ENCODE measurements at regions not wholly inside any gene's neighbourhood (a gene's known extent, or its start where the extent isn't known, plus 50 kb on each side); places are given as distances from the start of the nearest gene placed in this dataset.

GRCh38 chr1:233790662-233791371 lies 113.7 kb upstream of the SLC35F3 start:
- Mint-ChIP-seq H3K4me3 (no peak overlapping the region), H3K27me3 (ENCODE audit: low read depth) (peaks cover 4% of the 10 kb centered on the region), H3K36me3 (ENCODE audit: low read depth) (no peaks in the 10 kb centered on the region), H3K4me1 (no peaks in the 10 kb centered on the region), H3K27ac (no peak overlapping the region), H3K9me3 (peaks cover 16% of the 10 kb centered on the region)
- TF ChIP-seq, protein P1, sequence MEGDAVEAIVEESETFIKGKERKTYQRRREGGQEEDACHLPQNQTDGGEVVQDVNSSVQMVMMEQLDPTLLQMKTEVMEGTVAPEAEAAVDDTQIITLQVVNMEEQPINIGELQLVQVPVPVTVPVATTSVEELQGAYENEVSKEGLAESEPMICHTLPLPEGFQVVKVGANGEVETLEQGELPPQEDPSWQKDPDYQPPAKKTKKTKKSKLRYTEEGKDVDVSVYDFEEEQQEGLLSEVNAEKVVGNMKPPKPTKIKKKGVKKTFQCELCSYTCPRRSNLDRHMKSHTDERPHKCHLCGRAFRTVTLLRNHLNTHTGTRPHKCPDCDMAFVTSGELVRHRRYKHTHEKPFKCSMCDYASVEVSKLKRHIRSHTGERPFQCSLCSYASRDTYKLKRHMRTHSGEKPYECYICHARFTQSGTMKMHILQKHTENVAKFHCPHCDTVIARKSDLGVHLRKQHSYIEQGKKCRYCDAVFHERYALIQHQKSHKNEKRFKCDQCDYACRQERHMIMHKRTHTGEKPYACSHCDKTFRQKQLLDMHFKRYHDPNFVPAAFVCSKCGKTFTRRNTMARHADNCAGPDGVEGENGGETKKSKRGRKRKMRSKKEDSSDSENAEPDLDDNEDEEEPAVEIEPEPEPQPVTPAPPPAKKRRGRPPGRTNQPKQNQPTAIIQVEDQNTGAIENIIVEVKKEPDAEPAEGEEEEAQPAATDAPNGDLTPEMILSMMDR (IDR thresholded peaks at IDR 0.05; ENCODE audit: unreplicated experiment in 3 of 3): peak; percentile 87 to 92 (median 92)

GRCh38 chr1:233791372-233791703 lies 113.1 kb upstream of the SLC35F3 start:
- Mint-ChIP-seq H3K27ac (no peak overlapping the region), H3K27me3 (ENCODE audit: low read depth) (peaks cover 4% of the 10 kb centered on the region), H3K4me1 (no peaks in the 10 kb centered on the region)

GRCh38 chr1:233791721-233792120 lies 112.8 kb upstream of the SLC35F3 start:
- Mint-ChIP-seq H3K4me3 (no peak overlapping the region), H3K27me3 (ENCODE audit: low read depth) (peaks cover 4% of the 10 kb centered on the region), H3K36me3 (ENCODE audit: low read depth) (no peaks in the 10 kb centered on the region), H3K4me1 (no peaks in the 10 kb centered on the region), H3K9me3 (peaks cover 16% of the 10 kb centered on the region), H3K27ac (no peak overlapping the region)
- TF ChIP-seq, protein P1 (IDR thresholded peaks at IDR 0.05; ENCODE audit: unreplicated experiment in 3 of 3): no peak

More at GRCh38 chr1:233791372-233791703, 113.1 kb upstream of the SLC35F3 start:
- TF ChIP-seq, protein P1 (IDR thresholded peaks at IDR 0.05; ENCODE audit: unreplicated experiment in 3 of 3): peak in 2 of 3 experiments; percentile 14 to 30
- peaks cover 16% of the 10 kb centered on the region for H3K9me3 Mint-ChIP-seq
- no peaks in the 10 kb centered on the region for H3K36me3 Mint-ChIP-seq (ENCODE audit: low read depth)
- no peak overlapping the region for H3K4me3 Mint-ChIP-seq

GRCh38 chr1:233794863-233795262 lies 109.6 kb upstream of the SLC35F3 start:
- H3K9me3 Mint-ChIP-seq: peaks cover 21% of the 10 kb centered on the region
- no peaks in the 10 kb centered on the region for H3K36me3 Mint-ChIP-seq (ENCODE audit: low read depth)
- H3K27ac Mint-ChIP-seq: no peak overlapping the region
- H3K4me1 Mint-ChIP-seq: no peaks in the 10 kb centered on the region
- H3K27me3 Mint-ChIP-seq (ENCODE audit: low read depth): no peaks in the 10 kb centered on the region
- TF ChIP-seq, protein P1 (IDR thresholded peaks at IDR 0.05; ENCODE audit: unreplicated experiment in 3 of 3): no peak
- no peak overlapping the region for H3K4me3 Mint-ChIP-seq

- Mint-ChIP-seq H3K27me3 (ENCODE audit: low read depth) (no peaks in the 10 kb centered on the region), H3K36me3 (ENCODE audit: low read depth) (no peaks in the 10 kb centered on the region), H3K9me3 (peaks cover 25% of the 10 kb centered on the region), H3K27ac (no peak overlapping the region), H3K4me3 (no peak overlapping the region), H3K4me1 (no peaks in the 10 kb centered on the region)
- TF ChIP-seq, protein P1 (IDR thresholded peaks at IDR 0.05; ENCODE audit: unreplicated experiment in 3 of 3): no peak
These were observed 108.2 kb upstream of the SLC35F3 start for GRCh38 chr1:233796146-233796783.

DNA sequence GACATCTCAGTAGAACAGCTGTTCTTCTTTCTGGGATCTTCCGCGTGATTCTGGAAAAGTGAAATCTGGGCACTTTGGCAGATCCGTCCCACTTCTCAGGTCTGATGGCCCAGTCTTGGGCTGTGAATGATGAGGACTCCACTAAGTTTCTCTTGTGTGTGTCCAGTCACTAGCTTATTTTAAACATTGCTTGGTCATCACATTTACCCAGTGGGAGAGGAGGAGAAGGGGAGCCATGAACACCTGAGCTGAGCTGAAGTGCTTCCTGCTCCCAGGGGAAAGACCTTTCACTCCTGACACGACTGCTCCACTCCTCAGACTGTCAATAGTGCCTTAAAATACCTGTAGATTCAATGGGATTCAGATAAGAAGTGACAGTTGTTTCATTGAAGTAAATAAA lies 101.9 kb upstream of the SLC35F3 start:
- H3K4me3 Mint-ChIP-seq: no peak overlapping the region
- TF ChIP-seq, protein P1 (IDR thresholded peaks at IDR 0.05; ENCODE audit: unreplicated experiment in 3 of 3): no peak
- no peaks in the 10 kb centered on the region for H3K4me1 Mint-ChIP-seq
- H3K27me3 Mint-ChIP-seq (ENCODE audit: low read depth): peaks cover 9% of the 10 kb centered on the region
- no peaks in the 10 kb centered on the region for H3K36me3 Mint-ChIP-seq (ENCODE audit: low read depth)
- no peak overlapping the region for H3K27ac Mint-ChIP-seq
- peaks cover 18% of the 10 kb centered on the region for H3K9me3 Mint-ChIP-seq
